Stimulated activated CD4-positive, alpha-beta T cell treated with anti-CD3 and anti-CD28 coated beads, Interleukin-2, amount 100 ng/mL, for 48 hours (primary cell): ENCODE measurements at regions not wholly inside any gene's neighbourhood (a gene's known extent, or its start where the extent isn't known, plus 50 kb on each side); places are given as distances from the start of the nearest gene placed in this dataset.

ENCODE experiments used
- DNase-seq, 2 donors: peaks; one replicate each; pipeline ENCODE4 v3.0.0-alpha.2; 2020

DNA sequence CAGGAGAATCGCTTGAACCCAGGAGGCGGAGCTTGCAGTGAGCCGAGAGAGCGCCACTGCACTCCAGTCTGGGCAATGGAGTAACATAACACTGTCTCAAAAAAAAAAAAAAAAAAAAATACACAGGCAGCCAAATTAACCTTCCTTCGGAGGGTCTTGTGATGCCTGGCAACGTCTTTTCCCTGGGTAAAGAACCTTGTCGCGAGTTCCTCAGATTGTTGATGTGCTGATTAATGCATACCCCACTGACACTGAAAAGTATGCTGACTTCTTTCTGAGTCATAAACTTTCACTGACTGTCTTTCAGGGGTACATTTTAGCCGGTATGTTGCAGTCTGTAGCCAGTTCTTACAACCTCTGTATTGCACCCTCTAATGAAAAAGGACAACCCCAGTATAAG is 95.1 kb upstream of the SOD1 start:
- DNase-seq: no peak

- DNase-seq: no peak
Measured at GRCh38 chr21:31560479-31560878, 99.0 kb upstream of the SOD1 start.

DNA sequence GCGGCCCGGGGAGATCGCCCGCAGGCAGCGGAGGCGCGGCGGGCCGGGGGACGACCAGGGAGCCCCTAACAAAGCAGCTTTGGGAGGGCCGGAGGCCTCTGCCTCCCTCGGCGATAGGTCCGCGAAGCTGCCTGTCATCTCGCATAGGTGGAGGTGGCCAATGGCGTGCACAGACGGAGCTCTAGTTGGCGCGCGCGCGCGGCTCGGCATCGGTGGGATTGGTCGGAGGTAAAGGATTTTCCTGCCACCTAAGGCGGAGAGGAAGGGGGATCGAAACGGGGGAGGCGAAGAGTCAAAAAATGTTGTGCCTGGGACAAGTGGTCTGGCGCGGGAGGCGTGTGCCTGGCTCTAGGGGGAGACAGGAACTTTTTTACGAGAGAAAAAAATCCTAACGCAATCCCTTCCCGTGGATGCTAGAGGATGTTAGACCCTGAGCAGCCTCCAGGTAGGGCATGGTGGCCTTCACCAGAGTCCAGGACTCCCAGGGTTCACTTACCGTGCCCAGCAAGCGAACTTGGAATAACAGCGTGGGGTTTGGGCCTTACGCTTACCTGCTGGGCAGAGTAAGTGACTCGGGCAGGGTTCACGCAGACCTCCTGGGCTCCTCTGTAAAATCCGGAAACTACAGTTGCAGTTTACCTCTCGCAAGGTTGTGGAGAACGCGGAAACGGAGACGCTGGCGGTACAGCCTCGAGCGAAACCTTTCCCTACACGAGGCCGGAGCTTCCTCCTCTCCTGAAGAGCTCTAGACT is 99.9 kb upstream of the SOD1 start:
- peak; percentile 92 to 93 for DNase-seq

GRCh38 chr21:31558962-31559367 is 100.5 kb upstream of the SOD1 start:
- DNase-seq: peak; percentile 85 to 89

DNA sequence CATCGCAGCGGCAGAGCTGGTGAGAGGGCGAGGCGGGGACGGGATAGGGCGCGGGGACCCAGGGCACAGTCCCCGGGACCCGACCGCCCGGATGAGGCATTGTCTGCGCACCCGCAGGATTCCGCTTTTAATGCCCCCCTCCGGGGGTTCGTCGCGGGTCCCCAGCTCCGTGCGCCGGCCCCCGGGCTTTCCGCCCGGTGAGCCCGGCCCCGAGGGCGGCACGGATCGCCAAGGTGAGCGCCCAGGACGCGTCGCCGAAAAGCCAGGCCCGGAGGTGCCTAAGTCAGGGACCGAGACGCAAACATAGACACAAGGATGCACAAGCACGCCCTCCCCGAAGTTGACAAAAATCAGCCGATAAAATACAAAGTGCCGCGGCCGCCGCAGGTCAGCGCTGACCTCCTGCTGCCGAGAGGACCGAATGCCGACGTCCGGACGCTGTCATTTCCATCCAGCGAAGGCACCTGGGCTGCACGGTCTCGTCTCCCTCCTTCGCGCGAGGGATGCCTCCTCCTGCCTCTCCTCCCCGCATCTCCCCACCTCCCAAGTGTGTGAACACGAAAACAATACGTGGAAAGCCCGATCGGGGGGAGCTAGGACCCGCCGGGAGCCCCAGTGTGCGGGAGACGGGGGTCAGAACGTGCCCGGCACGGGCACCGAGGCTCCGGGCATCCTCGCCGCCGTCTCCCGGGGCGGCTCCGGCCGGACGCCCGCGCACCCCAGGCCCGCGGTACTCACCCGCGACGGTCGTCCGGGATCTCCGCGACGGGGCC is 101.1 kb upstream of the SOD1 start:
- peak in 1 of 2 donors; percentile 23 for DNase-seq

DNA sequence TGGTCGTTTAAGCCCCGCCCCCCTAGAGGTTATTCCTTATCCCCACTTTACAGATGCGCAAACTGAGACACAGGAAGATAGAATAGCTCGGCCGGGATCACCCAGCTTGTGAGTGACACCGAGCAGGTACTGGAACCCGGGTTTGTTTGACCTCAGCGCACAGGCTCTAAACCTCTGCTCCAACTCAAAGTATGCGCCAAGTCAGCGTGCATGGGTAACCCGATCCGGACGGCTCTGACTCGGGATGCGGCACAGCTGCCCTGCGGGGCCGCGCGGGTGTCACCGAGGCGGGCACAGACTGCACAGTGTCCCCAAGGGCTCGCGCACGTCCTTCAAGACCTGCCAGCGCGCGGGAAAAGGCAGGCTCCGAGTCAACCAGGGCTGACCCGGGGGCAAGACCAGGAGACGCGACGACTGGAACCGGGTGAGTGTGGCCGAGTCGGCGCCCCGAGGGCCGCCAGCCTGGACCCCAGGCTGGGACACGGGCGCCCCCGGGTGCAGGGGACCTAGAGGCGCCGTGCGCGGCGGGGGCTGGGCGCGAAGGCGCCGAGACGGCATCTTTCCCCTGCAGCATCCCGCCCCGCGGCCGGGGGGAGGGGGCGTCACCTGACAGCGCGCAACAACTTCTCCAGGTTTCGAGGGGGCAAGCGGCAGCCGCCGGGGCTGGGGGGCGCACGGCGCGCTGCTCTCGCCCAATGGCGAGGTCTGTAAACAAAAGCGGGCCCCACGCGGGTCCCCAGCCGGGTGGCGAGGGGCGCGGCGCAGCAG is 101.9 kb upstream of the SOD1 start:
- DNase-seq: peak; percentile 12 to 13

- DNase-seq: no peak
Measured at GRCh38 chr21:31556662-31557061, 102.8 kb upstream of the SOD1 start.

DNA sequence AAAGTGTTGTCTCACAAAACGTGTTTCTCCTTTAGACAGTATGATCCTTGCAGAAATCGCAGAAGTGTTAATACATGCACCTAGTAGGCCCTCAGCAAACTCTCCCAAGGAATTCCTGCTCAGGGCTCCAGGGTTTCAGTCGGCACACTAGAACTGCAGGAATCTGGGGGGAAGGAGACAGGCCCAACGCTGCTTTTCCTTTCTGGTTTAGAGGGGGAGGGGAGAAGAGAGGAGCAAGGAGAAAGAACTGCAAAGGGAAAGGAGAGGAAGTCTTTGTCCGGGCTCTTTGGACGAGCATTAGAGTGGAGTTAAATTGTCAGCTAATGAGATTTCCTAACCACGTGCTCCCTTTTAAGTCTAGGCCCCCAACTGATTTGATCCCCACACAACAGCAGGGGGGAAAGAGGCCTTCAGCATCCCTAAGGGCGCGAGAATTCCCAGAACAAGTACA is 103.7 kb upstream of the SOD1 start:
- DNase-seq: no peak

GRCh38 chr21:31554511-31555022 is 104.9 kb upstream of the SOD1 start:
- DNase-seq: peak; percentile 19 to 24

DNA sequence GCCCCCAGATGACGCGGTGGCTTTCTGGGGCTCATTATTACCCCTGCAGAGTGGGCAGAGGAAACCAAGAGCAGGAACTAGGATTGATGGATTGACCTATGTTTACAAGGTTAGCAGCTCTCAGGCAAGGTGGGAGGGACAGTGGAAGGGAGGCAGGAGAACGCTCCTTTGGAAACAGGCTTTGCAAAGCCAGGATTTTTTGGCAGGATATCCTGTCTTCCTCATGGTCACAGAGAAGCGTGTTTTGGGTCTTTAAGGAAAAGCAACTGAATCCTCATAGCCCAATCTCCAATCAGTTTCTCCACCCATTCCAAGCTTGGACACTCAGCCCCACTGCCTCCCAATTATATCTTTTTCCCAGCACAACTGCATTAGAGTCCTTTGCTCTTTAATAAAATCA is 105.6 kb upstream of the SOD1 start:
- DNase-seq: no peak

DNA sequence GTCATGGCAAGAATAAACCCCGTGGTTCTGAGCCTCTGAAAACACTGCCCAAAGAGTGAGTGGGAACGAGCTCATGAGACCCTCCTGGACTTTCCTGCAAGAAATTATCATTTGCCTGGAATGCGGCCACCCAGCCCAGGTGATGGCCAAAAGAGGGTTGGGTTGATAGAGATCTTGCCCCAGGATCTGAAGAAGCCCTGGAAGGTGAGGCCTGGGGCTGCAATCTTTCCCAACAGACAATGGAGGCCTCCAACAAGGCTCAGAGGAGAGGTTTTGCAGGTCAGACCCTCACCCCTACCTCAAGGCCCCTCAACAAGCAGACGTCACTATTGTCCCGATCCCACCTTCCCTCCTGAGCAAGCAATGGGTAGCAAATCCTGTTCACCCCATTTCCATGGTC is 106.0 kb upstream of the SOD1 start:
- no peak for DNase-seq

GRCh38 chr21:31552826-31553225 is 106.7 kb upstream of the SOD1 start:
- DNase-seq: no peak

GRCh38 chr21:31550070-31550469 is 109.4 kb upstream of the SOD1 start:
- no peak for DNase-seq

DNA sequence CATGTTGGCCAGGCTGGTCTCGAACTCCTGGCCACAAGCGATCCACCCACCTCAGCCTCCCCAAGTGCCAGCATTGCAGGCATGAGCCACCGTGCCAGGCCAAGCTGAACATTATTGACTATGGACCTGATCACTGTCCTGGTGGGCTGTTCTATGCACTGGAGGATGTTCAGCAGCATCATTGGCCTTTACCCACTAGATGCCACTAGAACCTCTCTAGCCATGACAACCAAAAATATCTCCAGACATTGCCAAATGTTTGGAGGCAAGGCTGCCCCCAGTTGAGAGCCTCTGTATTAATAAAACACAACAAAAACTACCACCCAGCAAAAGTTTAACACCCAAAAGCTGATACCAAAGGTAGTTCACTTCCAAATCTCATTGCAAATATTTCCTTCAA is 110.8 kb upstream of the SOD1 start:
- DNase-seq: no peak

- no peak for DNase-seq
Measured at GRCh38 chr21:31546443-31547170, 112.9 kb upstream of the SOD1 start.

DNA sequence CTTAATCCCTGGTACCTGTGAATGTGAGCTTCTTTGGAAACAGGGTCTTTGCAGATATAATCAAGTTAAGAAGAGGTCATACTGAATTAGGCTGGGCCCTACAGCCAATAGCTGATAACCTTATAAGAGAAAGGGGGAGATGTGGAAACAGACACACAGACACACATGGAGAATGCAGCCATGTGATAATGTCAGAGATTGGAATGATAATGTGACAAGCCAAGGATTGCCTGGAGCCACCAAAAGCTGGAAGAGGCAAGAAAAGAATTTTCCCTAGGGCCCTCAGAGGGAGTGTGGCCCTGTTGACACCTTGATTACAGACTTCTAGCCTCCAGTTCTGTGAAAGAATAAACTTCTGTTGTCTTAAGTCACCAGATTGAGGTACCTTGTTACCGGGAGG is 114.5 kb upstream of the SOD1 start:
- DNase-seq: no peak

DNA sequence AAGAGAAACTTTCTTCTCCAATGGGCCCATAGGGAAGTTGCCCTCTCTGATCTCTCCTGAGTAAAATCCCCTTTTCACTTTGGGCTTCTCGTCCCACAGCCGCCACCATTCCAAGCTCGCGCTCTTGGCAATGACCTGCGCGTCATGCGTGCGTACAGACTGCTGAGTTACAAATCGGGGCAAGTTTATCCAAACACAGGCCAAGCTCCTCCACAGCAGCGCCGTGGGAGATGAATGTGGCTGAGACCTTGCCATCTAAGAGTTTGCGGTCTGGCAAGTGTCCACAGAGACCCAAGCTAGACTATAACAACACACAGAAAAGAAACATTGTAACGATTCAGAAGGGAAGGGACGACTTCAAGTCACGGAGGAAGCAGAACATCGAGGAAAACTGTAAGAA is 116.3 kb upstream of the SOD1 start:
- DNase-seq: no peak

DNA sequence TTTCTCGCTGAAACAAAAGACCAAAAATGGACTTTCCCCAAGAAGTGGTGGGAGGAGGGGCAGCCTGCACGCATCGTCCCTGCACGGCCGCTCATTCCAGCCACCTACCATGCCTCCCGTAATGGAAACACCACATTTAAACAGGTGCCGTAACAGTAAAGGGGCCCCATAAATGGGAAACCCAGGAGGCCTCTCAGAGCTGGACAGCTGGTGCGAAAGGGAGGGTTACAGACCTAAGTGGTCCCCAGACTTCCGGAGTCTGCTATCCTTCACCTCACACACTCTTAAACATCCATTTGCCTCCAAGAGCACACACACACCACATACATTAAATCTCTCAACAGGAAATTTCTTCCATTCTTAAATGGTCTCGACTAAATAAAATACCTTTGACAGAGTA is 120.7 kb upstream of the SOD1 start:
- no peak for DNase-seq

DNA sequence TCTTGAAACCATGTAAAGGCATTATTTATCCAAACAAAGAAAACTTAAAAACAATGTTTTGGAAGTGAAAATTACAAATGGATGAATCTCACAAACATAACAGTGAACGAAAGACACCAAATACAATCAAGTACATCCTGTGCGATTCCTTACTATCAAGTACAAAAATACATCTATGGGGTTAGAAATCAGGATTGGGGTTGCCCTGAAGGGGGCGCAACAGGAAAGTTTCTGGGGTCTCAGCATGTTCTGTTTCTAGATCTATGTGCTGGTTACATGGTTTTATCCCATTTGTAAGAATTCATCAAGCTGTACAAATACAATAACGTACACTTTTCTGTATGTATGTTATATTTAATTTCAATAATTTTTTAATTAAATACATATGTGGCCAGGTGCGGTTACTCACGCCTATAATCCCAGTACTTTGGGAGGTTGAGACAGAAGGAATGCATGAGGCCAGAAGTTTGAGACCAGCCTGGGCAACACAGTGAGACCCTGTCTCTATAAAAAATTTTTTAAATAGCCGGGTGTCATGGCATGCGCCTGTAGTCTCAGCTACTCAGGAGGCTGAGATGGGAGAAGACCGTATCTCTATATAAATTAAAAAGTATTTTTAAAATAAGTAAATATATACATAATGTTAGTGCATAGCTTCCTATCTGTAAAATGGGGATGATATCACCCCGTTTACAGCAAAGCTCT is 121.5 kb upstream of the SOD1 start:
- DNase-seq: no peak

DNA sequence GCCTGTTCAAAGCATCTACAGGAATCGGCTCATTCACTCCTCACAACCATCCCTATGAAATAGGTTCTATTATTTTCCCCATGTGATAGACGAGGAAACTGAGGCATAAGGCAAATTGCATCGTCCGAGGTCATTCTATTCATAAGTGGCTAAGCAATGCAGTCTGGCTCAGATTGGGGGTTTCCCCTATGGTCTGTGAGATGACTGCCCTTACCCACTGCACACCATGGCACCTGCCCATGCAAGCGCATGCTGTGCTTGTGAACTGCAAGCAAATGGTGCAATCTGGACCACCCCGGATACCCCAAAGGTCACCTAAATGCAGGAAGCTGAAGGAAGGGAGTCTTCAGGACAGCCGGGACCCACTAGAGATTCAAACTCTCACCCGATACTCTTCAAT is 123.4 kb upstream of the SOD1 start:
- no peak for DNase-seq

DNA sequence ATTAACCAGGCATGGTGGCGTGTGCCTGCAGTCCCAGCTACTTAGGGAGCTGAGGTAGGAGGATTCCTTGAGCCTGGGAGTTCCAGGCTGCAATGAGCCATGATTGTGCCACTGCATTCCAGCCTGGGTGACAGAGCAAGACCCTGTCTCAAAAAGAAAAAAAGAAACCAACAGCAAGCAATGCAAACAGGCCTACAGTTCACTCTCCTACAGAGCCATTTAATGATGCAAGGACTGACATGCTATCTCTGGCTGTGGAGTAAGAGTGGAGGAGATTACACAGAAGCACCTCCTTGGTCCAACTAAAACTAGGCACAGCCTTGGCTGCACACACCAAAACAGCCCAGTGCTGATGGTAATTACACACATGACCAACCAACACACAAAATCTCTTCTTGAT is 127.5 kb upstream of the SOD1 start:
- DNase-seq: no peak
